Suprapubic skin (tissue), 4 donors: ENCODE measurements at regions not wholly inside any gene's neighbourhood (a gene's known extent, or its start where the extent isn't known, plus 50 kb on each side); places are given as distances from the start of the nearest gene placed in this dataset.

ENCODE experiments used
- CTCF ChIP-seq, 2 donors: fragments of 200-600 bp in 1 of 2; fragments of 450-650 bp in 1 of 2; sonication (generic) in 1 of 2; IDR thresholded peaks; one replicate each; pipeline ENCODE4 v1.5.1; 2016 to 2019; ENCODE audit warnings: antibody characterized with exemption in 2 of 2, mild to moderate bottlenecking in 1 of 2, moderate library complexity in 1 of 2
- POLR2A ChIP-seq, 2 donors: fragments of 450-650 bp; IDR thresholded peaks; one replicate each; pipeline ENCODE4 v1.6.1; 2017; ENCODE audit warnings: antibody characterized with exemption in 2 of 2, mild to moderate bottlenecking in 2 of 2, moderate library complexity in 2 of 2
- POLR2AphosphoS5 ChIP-seq, 3 donors: sonication (generic); formaldehyde crosslinking; IDR thresholded peaks; one replicate each; pipeline ENCODE4 v1.6.1; 2017; ENCODE audit warnings: antibody characterized with exemption in 3 of 3

GRCh38 chr5:67339219-67339767, 142.7 kb upstream of the CD180 start:
- TF ChIP-seq CTCF (IDR thresholded peaks at IDR 0.05) = no peak
- TF ChIP-seq POLR2AphosphoS5 (IDR thresholded peaks at IDR 0.05) = no peak
- TF ChIP-seq POLR2A (IDR thresholded peaks at IDR 0.05) = no peak
